ENCODE measurements at regions not wholly inside any gene's neighbourhood (a gene's known extent, or its start where the extent isn't known, plus 50 kb on each side); places are given as distances from the start of the nearest gene placed in this dataset.
A peak's percentile ranks its signal among the peaks of the same experiment; 100 is the strongest.

GRCh38 chr16:86060381-86061317, 161.7 kb downstream of the IRF8 start:
- no peak for DNase-seq (ENCODE audit: low read depth in 2 of 2)

- no peak for DNase-seq (ENCODE audit: low read depth in 2 of 2)
These were observed 162.3 kb downstream of the IRF8 start for GRCh38 chr16:86061318-86061695.

- DNase-seq (ENCODE audit: low read depth in 2 of 2) = no peak
These were observed 162.8 kb downstream of the IRF8 start for GRCh38 chr16:86061721-86062120.

- no peak for DNase-seq (ENCODE audit: low read depth in 2 of 2)
These were observed 163.5 kb downstream of the IRF8 start for GRCh38 chr16:86062271-86062965.

- no peak for DNase-seq (ENCODE audit: low read depth in 2 of 2)
These were observed 164.9 kb downstream of the IRF8 start for GRCh38 chr16:86063760-86064405.

- no peak for DNase-seq (ENCODE audit: low read depth in 2 of 2)
These were observed 165.7 kb downstream of the IRF8 start for GRCh38 chr16:86064431-86065250.

- no peak for DNase-seq (ENCODE audit: low read depth in 2 of 2)
These were observed 166.7 kb downstream of the IRF8 start for GRCh38 chr16:86065711-86066110.

- DNase-seq (ENCODE audit: low read depth in 2 of 2) = no peak
These were observed 167.8 kb downstream of the IRF8 start for GRCh38 chr16:86066811-86067210.

- no peak for DNase-seq (ENCODE audit: low read depth in 2 of 2)
These were observed 168.6 kb downstream of the IRF8 start for GRCh38 chr16:86067516-86067915.

GRCh38 chr16:86067936-86068335, 169.0 kb downstream of the IRF8 start:
- DNase-seq (ENCODE audit: low read depth in 2 of 2) = no peak

GRCh38 chr16:86068722-86069121, 169.8 kb downstream of the IRF8 start:
- no peak for DNase-seq (ENCODE audit: low read depth in 2 of 2)

GRCh38 chr16:86069736-86070298, 170.9 kb downstream of the IRF8 start:
- DNase-seq (ENCODE audit: low read depth in 2 of 2) = no peak

GRCh38 chr16:86070484-86070883, 171.5 kb downstream of the IRF8 start:
- no peak for DNase-seq (ENCODE audit: low read depth in 2 of 2)

GRCh38 chr16:86070971-86071370, 172.0 kb downstream of the IRF8 start:
- no peak for DNase-seq (ENCODE audit: low read depth in 2 of 2)

GRCh38 chr16:86071611-86072240, 172.8 kb downstream of the IRF8 start:
- DNase-seq (ENCODE audit: low read depth in 2 of 2) = no peak

GRCh38 chr16:86072328-86073102, 173.6 kb downstream of the IRF8 start:
- DNase-seq (ENCODE audit: low read depth in 2 of 2) = peak; percentile 29 to 34

GRCh38 chr16:86073103-86073625, 174.2 kb downstream of the IRF8 start:
- no peak for DNase-seq (ENCODE audit: low read depth in 2 of 2)

- no peak for DNase-seq (ENCODE audit: low read depth in 2 of 2)
These were observed 175.0 kb downstream of the IRF8 start for GRCh38 chr16:86073763-86074493.

Measured in stimulated activated CD4-positive, alpha-beta T cell treated with anti-CD3 and anti-CD28 coated beads, Interleukin-15, amount 100 ng/mL, for 48 hours (primary cell).